HEK293 (cell line): ENCODE measurements at regions not wholly inside any gene's neighbourhood (a gene's known extent, or its start where the extent isn't known, plus 50 kb on each side); places are given as distances from the start of the nearest gene placed in this dataset.

Experiments used
- CTCF ChIA-PET: fragments of 350-600 bp; formaldehyde crosslinking; extraction: SDS; loops from one replicate; lab custom pipeline; 2021; ENCODE audit warnings: antibody characterized with exemption; lab: Yijun Ruan, JAX
- POLR2A ChIA-PET: fragments of 300-600 bp; formaldehyde crosslinking; extraction: SDS; loops from one replicate; lab custom pipeline; 2020; ENCODE audit warnings: antibody characterized with exemption, inconsistent platforms; lab: Yijun Ruan, JAX
- H3K27ac ChIP-seq: fragments of 200-500 bp; sonication (Bioruptor generic); 2 replicates; pipeline ENCODE4 v1.5.1; 2014; ENCODE audit warnings: low read depth, low read length, control low read depth, inconsistent platforms; ENCODE audit errors: extremely low read depth
- H3K36me3 ChIP-seq, 2 experiments: fragments of 200-500 bp in 1 of 2; sonication (Bioruptor generic) in 1 of 2; 1 replicate in 1 of 2; 2 replicates in 1 of 2; pipeline ENCODE4 v1.5.1; 2014 to 2017; ENCODE audit warnings: inconsistent platforms in 2 of 2, low read length in 2 of 2; ENCODE audit not compliant: control insufficient read depth in 2 of 2, insufficient read depth in 1 of 2
- H3K4me1 ChIP-seq: fragments of 200-500 bp; sonication (Bioruptor generic); 2 replicates; pipeline ENCODE4 v1.5.1; 2014; ENCODE audit warnings: mild to moderate bottlenecking, low read length, inconsistent platforms; ENCODE audit not compliant: control insufficient read depth, insufficient read depth
- H3K4me3 ChIP-seq: 2 replicates; pipeline ENCODE4 v1.5.1; 2011; ENCODE audit warnings: low read depth, mild to moderate bottlenecking, control low read depth, low read length, moderate library complexity
- H3K9me3 ChIP-seq: fragments of 200-500 bp; sonication (Bioruptor generic); 2 replicates; pipeline ENCODE4 v1.5.1; 2014; ENCODE audit warnings: low read depth, low read length, inconsistent platforms; ENCODE audit not compliant: control insufficient read depth, insufficient read depth
- BCL11B ChIP-seq: fragments of 450-650 bp; formaldehyde crosslinking; IDR thresholded peaks from 2 replicates; pipeline ENCODE4 v1.5.1; 2016; ENCODE audit warnings: low read depth, missing biosample characterization, missing genetic modification characterization
- ELK4 ChIP-seq: IDR thresholded peaks from 2 replicates; pipeline ENCODE4 v1.6.1; 2011; ENCODE audit warnings: mild to moderate bottlenecking, low read depth, low read length, borderline replicate concordance
- GFI1B ChIP-seq: fragments of 450-650 bp; formaldehyde crosslinking; IDR thresholded peaks from 2 replicates; pipeline ENCODE4 v1.5.1; 2016; ENCODE audit warnings: missing biosample characterization, missing genetic modification characterization
- HOXD13 ChIP-seq: sonication (generic); formaldehyde crosslinking; IDR thresholded peaks from 2 replicates; pipeline ENCODE4 v1.8.0; 2022; ENCODE audit warnings: missing genetic modification reagents, borderline replicate concordance
- KLF7 ChIP-seq: fragments of 450-650 bp; formaldehyde crosslinking; IDR thresholded peaks from 2 replicates; pipeline ENCODE4 v1.5.1; 2016; ENCODE audit warnings: missing biosample characterization, missing genetic modification characterization, borderline replicate concordance
- PATZ1 ChIP-seq: fragments of 450-650 bp; formaldehyde crosslinking; IDR thresholded peaks from 2 replicates; pipeline ENCODE4 v1.5.1; 2016; ENCODE audit warnings: missing biosample characterization, missing genetic modification characterization
- PRDM1 ChIP-seq: fragments of 450-650 bp; formaldehyde crosslinking; IDR thresholded peaks from 2 replicates; pipeline ENCODE4; 2016; ENCODE audit warnings: missing biosample characterization, missing genetic modification characterization
- TRIM28 ChIP-seq: IDR thresholded peaks from 2 replicates; pipeline ENCODE4 v1.6.1; 2011; ENCODE audit warnings: low read length, control low read depth, borderline replicate concordance
- ZBTB21 ChIP-seq: fragments of 450-650 bp; formaldehyde crosslinking; IDR thresholded peaks from 2 replicates; pipeline ENCODE4 v1.5.1; 2017; ENCODE audit warnings: missing biosample characterization, missing genetic modification characterization
- ZBTB7A ChIP-seq: fragments of 450-650 bp; formaldehyde crosslinking; IDR thresholded peaks from 2 replicates; pipeline ENCODE4 v1.5.1; 2016; ENCODE audit warnings: low read depth, missing biosample characterization, missing genetic modification characterization
- ZFP37 ChIP-seq: fragments of 450-650 bp; formaldehyde crosslinking; IDR thresholded peaks from 2 replicates; pipeline ENCODE4 v1.5.1; 2016; ENCODE audit warnings: missing biosample characterization, missing genetic modification characterization
- ZFP69B ChIP-seq: fragments of 450-650 bp; formaldehyde crosslinking; IDR thresholded peaks from 2 replicates; pipeline ENCODE4 v1.5.1; 2016; ENCODE audit warnings: missing biosample characterization, missing genetic modification characterization
- ZNF112 ChIP-seq: fragments of 450-650 bp; formaldehyde crosslinking; IDR thresholded peaks from 2 replicates; pipeline ENCODE4 v1.5.0; 2017; ENCODE audit warnings: missing biosample characterization, missing genetic modification characterization
- ZNF121 ChIP-seq: fragments of 450-650 bp; formaldehyde crosslinking; IDR thresholded peaks from 2 replicates; pipeline ENCODE4 v1.5.1; 2016; ENCODE audit warnings: missing biosample characterization, missing genetic modification characterization
- ZNF138 ChIP-seq: fragments of 450-650 bp; formaldehyde crosslinking; IDR thresholded peaks from 2 replicates; pipeline ENCODE4 v1.5.1; 2016; ENCODE audit warnings: missing biosample characterization, missing genetic modification characterization, borderline replicate concordance
- ZNF169 ChIP-seq: fragments of 450-650 bp; formaldehyde crosslinking; IDR thresholded peaks from 2 replicates; pipeline ENCODE4 v1.5.1; 2016; ENCODE audit warnings: missing biosample characterization, missing genetic modification characterization
- ZNF175 ChIP-seq: fragments of 450-650 bp; formaldehyde crosslinking; IDR thresholded peaks from 2 replicates; pipeline ENCODE4 v1.5.1; 2016; ENCODE audit warnings: missing biosample characterization, missing genetic modification characterization
- ZNF19 ChIP-seq: fragments of 450-650 bp; formaldehyde crosslinking; IDR thresholded peaks from 2 replicates; pipeline ENCODE4; 2016; ENCODE audit warnings: missing biosample characterization, missing genetic modification characterization, low read depth
- ZNF221 ChIP-seq: fragments of 450-650 bp; formaldehyde crosslinking; IDR thresholded peaks from 2 replicates; pipeline ENCODE4 v1.5.1; 2017; ENCODE audit warnings: missing biosample characterization, missing genetic modification characterization, borderline replicate concordance
- ZNF26 ChIP-seq: fragments of 450-650 bp; formaldehyde crosslinking; IDR thresholded peaks from 2 replicates; pipeline ENCODE4 v1.5.1; 2016; ENCODE audit warnings: missing biosample characterization, missing genetic modification characterization
- ZNF274 ChIP-seq, 2 experiments: fragments of 200-500 bp in 1 of 2; fragments of 450-650 bp in 1 of 2; sonication (Bioruptor generic) in 1 of 2; formaldehyde crosslinking in 1 of 2; IDR thresholded peaks; 2 replicates each; pipeline versions ENCODE4 v1.5.1 to v1.6.1; 2014 to 2016; ENCODE audit warnings: borderline replicate concordance in 1 of 2, inconsistent platforms in 1 of 2, low read length in 1 of 2, missing biosample characterization in 1 of 2, missing genetic modification characterization in 1 of 2
- ZNF302 ChIP-seq: fragments of 450-650 bp; formaldehyde crosslinking; IDR thresholded peaks from 2 replicates; pipeline ENCODE4 v1.5.1; 2016; ENCODE audit warnings: missing biosample characterization, missing genetic modification characterization, low read depth
- ZNF311 ChIP-seq: fragments of 450-650 bp; formaldehyde crosslinking; IDR thresholded peaks from 2 replicates; pipeline ENCODE4 v1.5.1; 2017; ENCODE audit warnings: missing biosample characterization, missing genetic modification characterization, borderline replicate concordance
- ZNF416 ChIP-seq: fragments of 450-650 bp; formaldehyde crosslinking; IDR thresholded peaks from 2 replicates; pipeline ENCODE4 v1.5.1; 2016; ENCODE audit warnings: missing biosample characterization, missing genetic modification characterization
- ZNF423 ChIP-seq: fragments of 450-650 bp; formaldehyde crosslinking; IDR thresholded peaks from 2 replicates; pipeline ENCODE4 v1.5.1; 2016; ENCODE audit warnings: missing biosample characterization, missing genetic modification characterization
- ZNF48 ChIP-seq: fragments of 450-650 bp; formaldehyde crosslinking; IDR thresholded peaks from 2 replicates; pipeline ENCODE4 v1.5.1; 2016; ENCODE audit warnings: missing biosample characterization, missing genetic modification characterization
- ZNF521 ChIP-seq: fragments of 450-650 bp; formaldehyde crosslinking; IDR thresholded peaks from 2 replicates; pipeline ENCODE4 v1.5.1; 2017; ENCODE audit warnings: missing biosample characterization, mild to moderate bottlenecking, missing genetic modification characterization
- ZNF704 ChIP-seq: fragments of 450-650 bp; formaldehyde crosslinking; IDR thresholded peaks from 2 replicates; pipeline ENCODE4 v1.5.1; 2016; ENCODE audit warnings: missing biosample characterization, missing genetic modification characterization
- ZNF768 ChIP-seq: fragments of 450-650 bp; formaldehyde crosslinking; IDR thresholded peaks from 2 replicates; pipeline ENCODE4 v1.5.1; 2018; ENCODE audit warnings: missing biosample characterization, mild to moderate bottlenecking, missing genetic modification characterization
- ZNF776 ChIP-seq: fragments of 450-650 bp; formaldehyde crosslinking; IDR thresholded peaks from 2 replicates; pipeline ENCODE4 v1.5.0; 2017; ENCODE audit warnings: missing biosample characterization, missing genetic modification characterization, borderline replicate concordance
- ZNF777 ChIP-seq: fragments of 450-650 bp; formaldehyde crosslinking; IDR thresholded peaks from 2 replicates; pipeline ENCODE4 v1.5.1; 2017; ENCODE audit warnings: missing biosample characterization, missing genetic modification characterization, borderline replicate concordance
- ZNF785 ChIP-seq: fragments of 450-650 bp; formaldehyde crosslinking; IDR thresholded peaks from 2 replicates; pipeline ENCODE4 v1.5.1; 2016; ENCODE audit warnings: missing biosample characterization, missing genetic modification characterization
- ZNF830 ChIP-seq: fragments of 450-650 bp; IDR thresholded peaks from 2 replicates; pipeline ENCODE4 v1.5.0; 2018; ENCODE audit warnings: missing biosample characterization, missing genetic modification characterization, low read depth, mild to moderate bottlenecking, moderate library complexity

- H3K9me3 ChIP-seq = no peaks in the 10 kb centered on the region
- no peak for TF ChIP-seq ZNF416 (tag by site-specific recombination)
- TF ChIP-seq HOXD13 (CRISPR knock-in tag) = no peak
- TF ChIP-seq ZNF26 = no peak
- no peak for TF ChIP-seq ZBTB7A
- TF ChIP-seq ZNF221 (tag by site-specific recombination) = no peak
- TF ChIP-seq PRDM1 = no peak
- TF ChIP-seq PATZ1 (tag by site-specific recombination) = no peak
- no peak for TF ChIP-seq ZNF19
- TF ChIP-seq KLF7 = no peak
- TF ChIP-seq ZNF169 (tag by site-specific recombination) = no peak
- no peak for TF ChIP-seq ZNF48 (tag by site-specific recombination)
- TF ChIP-seq GFI1B (tag by site-specific recombination) = no peak
- no peak for TF ChIP-seq BCL11B
- no peak for TF ChIP-seq ZNF777 (tag by site-specific recombination)
- H3K4me3 ChIP-seq = no peak overlapping the region
- no peak overlapping the region for H3K27ac ChIP-seq
- CTCF ChIA-PET = interaction anchor here (0.6 to 1.0 kb wide), 3 partner anchors 16 to 153 kb away, joined by 3 to 4 read pairs (median 3); no protein-coding TSS in a partner anchor
- H3K36me3 ChIP-seq = no peaks in the 10 kb centered on the region
- POLR2A ChIA-PET = no interaction called here
- no peaks in the 10 kb centered on the region for H3K4me1 ChIP-seq
Observed at GRCh38 chr3:30195352-30195751, 411.0 kb upstream of the TGFBR2 start.

- no peaks in the 10 kb centered on the region for H3K9me3 ChIP-seq
- ChIA-PET POLR2A (no interaction called here), CTCF (interaction anchor here (0.6 to 4.0 kb wide), 18 partner anchors 8 to 1008 kb away, joined by 3 to 89 read pairs (median 5); partner anchors contain the start of gene TGFBR2)
- TF ChIP-seq ZNF138 (tag by site-specific recombination) (no peak), ZNF311 (no peak), TRIM28 (no peak), ZFP69B (tag by site-specific recombination) (no peak), ZNF785 (no peak), ZFP37 (tag by site-specific recombination) (no peak), ZNF768 (no peak), ZNF302 (tag by site-specific recombination) (no peak), ZNF776 (tag by site-specific recombination) (no peak), ZNF704 (tag by site-specific recombination) (no peak), ZNF112 (tag by site-specific recombination) (no peak), ZNF121 (no peak), ZNF175 (tag by site-specific recombination) (no peak), ELK4 (no peak), ZNF274 (IDR thresholded peaks at IDR 0.05; ENCODE audit: low read length) (no peak), ZNF274 (tag by site-specific recombination; IDR thresholded peaks at IDR 0.05; ENCODE audit: borderline replicate concordance) (no peak), ZNF423 (tag by site-specific recombination) (no peak), ZNF521 (tag by site-specific recombination) (no peak), ZNF830 (tag by site-specific recombination) (no peak), ZBTB21 (tag by site-specific recombination) (no peak)
- no peak overlapping the region for H3K27ac ChIP-seq
- H3K4me1 ChIP-seq = no peaks in the 10 kb centered on the region
- H3K4me3 ChIP-seq = no peak overlapping the region
- no peaks in the 10 kb centered on the region for H3K36me3 ChIP-seq
Observed at GRCh38 chr3:30198162-30198561, 408.2 kb upstream of the TGFBR2 start.
